A549 (cell line): ENCODE measurements at regions not wholly inside any gene's neighbourhood (a gene's known extent, or its start where the extent isn't known, plus 50 kb on each side); places are given as distances from the start of the nearest gene placed in this dataset.
A peak's percentile ranks its signal among the peaks of the same experiment; 100 is the strongest.

Experiments used
- ATAC-seq, 2 experiments: fragments of 200-7000 bp in 1 of 2; fragments of >200 bp in 1 of 2; cut with Nextera tagmentation in 1 of 2; cut with Tn5 transposase in 1 of 2; 3 replicates each; pipeline versions ENCODE4 v1.8.0 to v1.9.1; 2018 to 2020; ENCODE audit warnings: mild to moderate bottlenecking in 1 of 2, moderate library complexity in 1 of 2
- CTCF ChIA-PET: fragments of 300-600 bp; sonication (Branson Sonifier 250); formaldehyde crosslinking; extraction: SDS; loops from one replicate; lab custom pipeline; 2021; ENCODE audit warnings: antibody characterized with exemption, inconsistent platforms; lab: Yijun Ruan, JAX
- POLR2A ChIA-PET: fragments of 350-600 bp; formaldehyde crosslinking; extraction: SDS; loops from one replicate; lab custom pipeline; 2021; ENCODE audit warnings: antibody characterized with exemption, inconsistent platforms; lab: Yijun Ruan, JAX
- DNase-seq, 2 experiments: peaks; one replicate each; pipeline versions ENCODE4 v3.0.0 to v3.0.0-alpha.2; 2011 to 2016; ENCODE audit warnings: low read depth in 1 of 2, low spot score in 1 of 2
- FAIRE-seq: peaks from 2 replicates; lab custom pipeline; 2011; peaks lifted over from hg19 to GRCh38; lab: Jason Lieb, UNC
- H3K27ac ChIP-seq, 2 experiments: fragments of >200 bp; sonication (Bioruptor Twin); formaldehyde crosslinking; 3 replicates each; pipeline ENCODE4 v1.5.1; 2016 to 2017
- H3K4me1 ChIP-seq: fragments of >200 bp; sonication (Bioruptor Twin); formaldehyde crosslinking; 3 replicates; pipeline ENCODE4 v1.6.1; 2016
- H3K4me2 ChIP-seq: fragments of >200 bp; sonication (Bioruptor Twin); formaldehyde crosslinking; 3 replicates; pipeline ENCODE4 v1.6.1; 2016
- H3K4me3 ChIP-seq: fragments of >200 bp; sonication (Bioruptor Twin); formaldehyde crosslinking; 3 replicates; pipeline ENCODE4 v1.5.1; 2016
- H3K9me3 ChIP-seq: fragments of >200 bp; sonication (Bioruptor Twin); formaldehyde crosslinking; 3 replicates; pipeline ENCODE4 v1.6.1; 2016
- CHD2 ChIP-seq: fragments of 150-350 bp; IDR thresholded peaks from 2 replicates; pipeline ENCODE4 v1.6.1; 2014; ENCODE audit warnings: low read length; ENCODE audit not compliant: partially characterized antibody
- EHF ChIP-seq: fragments of 250-450 bp; sonication (Bioruptor Pico); IDR thresholded peaks from 2 replicates; pipeline ENCODE4 v1.5.0; 2020; ENCODE audit warnings: mild to moderate bottlenecking
- ELK1 ChIP-seq: fragments of 150-350 bp; IDR thresholded peaks from 2 replicates; pipeline ENCODE4 v1.6.1; 2014; ENCODE audit warnings: low read depth, mild to moderate bottlenecking, low read length
- ESRRA ChIP-seq: fragments of 150-350 bp; IDR thresholded peaks from 2 replicates; pipeline ENCODE4 v1.6.1; 2014; ENCODE audit warnings: mild to moderate bottlenecking, low read length, borderline replicate concordance
- JUN ChIP-seq, 2 experiments: fragments of >200 bp; sonication (Bioruptor Twin); formaldehyde crosslinking; IDR thresholded peaks; 2 replicates in 1 of 2; 3 replicates in 1 of 2; pipeline ENCODE4 v1.6.1; 2016 to 2017
- KDM5A ChIP-seq: fragments of 200-600 bp; sonication (generic); IDR thresholded peaks from 2 replicates; pipeline ENCODE4 v1.6.1; 2016; ENCODE audit warnings: antibody characterized with exemption, mild to moderate bottlenecking
- MAFK ChIP-seq: fragments of 450-650 bp; IDR thresholded peaks from 2 replicates; pipeline ENCODE4 v1.6.1; 2014; ENCODE audit not compliant: partially characterized antibody
- NFE2L2 ChIP-seq: fragments of 150-350 bp; conservative IDR thresholded peaks from 2 replicates; pipeline ENCODE4 v1.6.1; 2014; ENCODE audit warnings: low read length
- POLR2A ChIP-seq: IDR thresholded peaks from 2 replicates; pipeline ENCODE4 v1.6.1; 2012; ENCODE audit warnings: mild to moderate bottlenecking, low read length
- RAD21 ChIP-seq, 2 experiments: fragments of >200 bp in 1 of 2; sonication (Bioruptor Twin) in 1 of 2; formaldehyde crosslinking in 1 of 2; IDR thresholded peaks in 1 of 2; conservative IDR thresholded peaks in 1 of 2; 2 replicates in 1 of 2; 3 replicates in 1 of 2; pipeline ENCODE4 v1.6.1; 2012 to 2018; ENCODE audit warnings: inconsistent platforms in 1 of 2
- RARB ChIP-seq: fragments of 250-450 bp; sonication (Bioruptor Pico); IDR thresholded peaks from 2 replicates; pipeline ENCODE4 v1.8.0; 2021; ENCODE audit warnings: mild to moderate bottlenecking, moderate library complexity
- RFX5 ChIP-seq: fragments of 450-650 bp; IDR thresholded peaks from 2 replicates; pipeline ENCODE4 v1.7.1; 2014; ENCODE audit warnings: antibody characterized with exemption, mild to moderate bottlenecking, moderate library complexity
- WGBS: methylation state at CpG from one replicate; pipeline ENCODE4 v1.1.6; 2017; ENCODE audit errors: missing lambda C conversion rate; 5-methylcytosine and 5-hydroxymethylcytosine counted together
- TF ChIP-seq, protein P1 (sequence below): IDR thresholded peaks from 2 replicates; pipeline ENCODE4 v1.6.1; 2012; ENCODE audit warnings: low read depth, borderline replicate concordance
- TF ChIP-seq, protein P2 (sequence below): IDR thresholded peaks from 2 replicates; pipeline ENCODE4 v1.6.1; 2012
- TF ChIP-seq, protein P3 (sequence below): fragments of >200 bp; sonication (Bioruptor Twin); formaldehyde crosslinking; IDR thresholded peaks from 2 replicates; pipeline ENCODE4 v1.6.1; 2016
- TF ChIP-seq, protein P4 (sequence below): fragments of 200-600 bp; sonication (generic); IDR thresholded peaks from 2 replicates; pipeline ENCODE4 v1.6.1; 2016; ENCODE audit warnings: antibody characterized with exemption, mild to moderate bottlenecking, moderate library complexity

DNA sequence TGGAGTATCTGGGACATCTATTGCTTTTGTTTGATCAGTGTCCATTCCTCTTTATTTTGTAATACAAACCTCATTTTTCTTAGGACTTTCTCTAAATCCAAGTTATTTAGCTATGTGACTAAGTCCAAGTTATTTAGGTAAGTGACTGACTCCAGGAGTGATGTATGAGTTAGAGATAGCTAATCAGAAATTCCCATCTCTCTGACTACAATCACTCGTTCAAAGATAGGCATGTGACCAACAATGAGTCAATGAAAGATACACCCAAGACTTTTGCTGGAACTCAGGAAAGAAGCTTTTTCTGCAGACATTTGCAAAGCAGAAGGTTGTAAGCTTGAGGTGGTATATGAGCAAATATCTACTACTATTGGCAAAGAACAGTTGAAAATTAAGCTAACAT, 72.5 kb upstream of the KCNIP4 start:
- Histone ChIP-seq H3K4me3 (no peak overlapping the region), H3K4me1 (no peaks in the 10 kb centered on the region), H3K27ac (no peak overlapping the region), H3K9me3 (no peaks in the 10 kb centered on the region), H3K4me2 (no peak overlapping the region)
- TF ChIP-seq RARB (CRISPR knock-in tag) (no peak), EHF (CRISPR knock-in tag) (no peak), ELK1 (no peak), NFE2L2 (no peak)
- TF ChIP-seq, protein P1, sequence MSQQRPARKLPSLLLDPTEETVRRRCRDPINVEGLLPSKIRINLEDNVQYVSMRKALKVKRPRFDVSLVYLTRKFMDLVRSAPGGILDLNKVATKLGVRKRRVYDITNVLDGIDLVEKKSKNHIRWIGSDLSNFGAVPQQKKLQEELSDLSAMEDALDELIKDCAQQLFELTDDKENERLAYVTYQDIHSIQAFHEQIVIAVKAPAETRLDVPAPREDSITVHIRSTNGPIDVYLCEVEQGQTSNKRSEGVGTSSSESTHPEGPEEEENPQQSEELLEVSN = no peak
- TF ChIP-seq, protein P2, sequence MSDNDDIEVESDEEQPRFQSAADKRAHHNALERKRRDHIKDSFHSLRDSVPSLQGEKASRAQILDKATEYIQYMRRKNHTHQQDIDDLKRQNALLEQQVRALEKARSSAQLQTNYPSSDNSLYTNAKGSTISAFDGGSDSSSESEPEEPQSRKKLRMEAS = no peak
- TF ChIP-seq, protein P3, sequence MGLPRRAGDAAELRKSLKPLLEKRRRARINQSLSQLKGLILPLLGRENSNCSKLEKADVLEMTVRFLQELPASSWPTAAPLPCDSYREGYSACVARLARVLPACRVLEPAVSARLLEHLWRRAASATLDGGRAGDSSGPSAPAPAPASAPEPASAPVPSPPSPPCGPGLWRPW = no peak
- CTCF ChIA-PET = interaction anchor here (0.9 to 1.1 kb wide), 2 partner anchors 16 to 231 kb away, joined by 3 to 4 read pairs; no protein-coding TSS in a partner anchor
- FAIRE-seq (no peak), DNase-seq (no peak), ATAC-seq (no peak)
- WGBS = 0% methylated on average over 1 of the region's 1 CpG
- POLR2A ChIA-PET = no interaction called here

DNA sequence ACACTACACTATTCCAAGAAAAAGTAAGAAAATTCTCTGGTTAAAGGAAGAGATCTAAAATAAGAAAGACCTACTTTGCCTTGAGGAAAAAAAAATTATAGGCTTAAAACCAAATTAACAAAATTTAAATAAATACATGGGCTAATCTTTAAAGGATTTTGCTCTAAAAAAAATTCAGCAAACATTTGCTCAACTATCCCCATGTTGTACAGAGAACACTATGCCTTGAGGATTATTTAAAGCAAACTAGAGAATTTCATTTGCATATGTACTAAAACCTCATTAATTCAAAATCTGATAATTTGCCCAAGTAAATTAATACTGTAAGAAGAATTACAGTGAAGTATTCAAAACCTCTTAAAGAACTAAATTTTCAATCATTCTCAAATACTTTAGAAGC, 71.6 kb upstream of the KCNIP4 start:
- POLR2A ChIA-PET = no interaction called here
- ATAC-seq (no peak), DNase-seq (no peak), FAIRE-seq (no peak)
- CTCF ChIA-PET = no interaction called here
- TF ChIP-seq KDM5A (no peak), JUN (IDR thresholded peaks at IDR 0.05) (no peak)
- no peak overlapping the region for H3K4me3 ChIP-seq
- no peaks in the 10 kb centered on the region for H3K9me3 ChIP-seq
- no peaks in the 10 kb centered on the region for H3K4me1 ChIP-seq
- no peak overlapping the region for H3K27ac ChIP-seq
- H3K4me2 ChIP-seq = no peak overlapping the region

DNA sequence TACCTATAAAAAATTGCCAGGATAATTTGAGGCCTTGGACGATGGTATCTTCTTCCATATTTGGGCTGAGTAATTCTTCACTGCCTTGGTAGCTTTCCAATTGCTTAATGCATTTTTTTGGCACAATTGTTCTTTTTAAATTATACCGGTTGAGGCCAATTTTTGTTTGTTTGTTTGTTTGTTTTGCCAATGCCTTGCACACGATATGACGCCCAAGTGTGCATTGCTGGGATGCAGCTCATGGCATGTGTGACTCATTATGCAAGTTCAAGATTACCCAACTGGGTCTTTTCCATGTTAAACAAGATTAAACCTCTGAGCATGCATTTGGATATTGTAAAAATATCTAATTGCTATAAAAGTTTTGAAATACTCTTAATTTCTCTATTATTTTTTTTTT, 71.1 kb upstream of the KCNIP4 start:
- FAIRE-seq = no peak

GRCh38 chr4:22014222-22014741, 65.7 kb upstream of the KCNIP4 start:
- Histone ChIP-seq H3K9me3 (no peaks in the 10 kb centered on the region), H3K4me1 (no peaks in the 10 kb centered on the region), H3K4me2 (no peak overlapping the region), H3K4me3 (no peak overlapping the region), H3K27ac (no peak overlapping the region)
- CTCF ChIA-PET = no interaction called here
- 4% methylated on average over 3 of the region's 3 CpGs for WGBS
- POLR2A ChIA-PET = no interaction called here
- ATAC-seq (no peak), FAIRE-seq (no peak), DNase-seq (no peak)
- peak; percentile 45 for TF ChIP-seq MAFK
- no peak for TF ChIP-seq CHD2
- TF ChIP-seq POLR2A = no peak

More for the DNA sequence above, 71.1 kb upstream of the KCNIP4 start:
- Histone ChIP-seq H3K4me1 (no peaks in the 10 kb centered on the region), H3K4me3 (no peak overlapping the region), H3K27ac (no peak overlapping the region), H3K9me3 (no peaks in the 10 kb centered on the region), H3K4me2 (no peak overlapping the region)
- no peak for ATAC-seq
- POLR2A ChIA-PET = no interaction called here
- CTCF ChIA-PET = no interaction called here
- 5% methylated on average over 4 of the region's 4 CpGs for WGBS
- TF ChIP-seq RARB (CRISPR knock-in tag) = no peak
- no peak for TF ChIP-seq RAD21 (conservative IDR thresholded peaks at IDR 0.05 in 1 of 2, IDR thresholded peaks at IDR 0.05 in 1 of 2)
- TF ChIP-seq ESRRA = no peak
- TF ChIP-seq, protein P4, sequence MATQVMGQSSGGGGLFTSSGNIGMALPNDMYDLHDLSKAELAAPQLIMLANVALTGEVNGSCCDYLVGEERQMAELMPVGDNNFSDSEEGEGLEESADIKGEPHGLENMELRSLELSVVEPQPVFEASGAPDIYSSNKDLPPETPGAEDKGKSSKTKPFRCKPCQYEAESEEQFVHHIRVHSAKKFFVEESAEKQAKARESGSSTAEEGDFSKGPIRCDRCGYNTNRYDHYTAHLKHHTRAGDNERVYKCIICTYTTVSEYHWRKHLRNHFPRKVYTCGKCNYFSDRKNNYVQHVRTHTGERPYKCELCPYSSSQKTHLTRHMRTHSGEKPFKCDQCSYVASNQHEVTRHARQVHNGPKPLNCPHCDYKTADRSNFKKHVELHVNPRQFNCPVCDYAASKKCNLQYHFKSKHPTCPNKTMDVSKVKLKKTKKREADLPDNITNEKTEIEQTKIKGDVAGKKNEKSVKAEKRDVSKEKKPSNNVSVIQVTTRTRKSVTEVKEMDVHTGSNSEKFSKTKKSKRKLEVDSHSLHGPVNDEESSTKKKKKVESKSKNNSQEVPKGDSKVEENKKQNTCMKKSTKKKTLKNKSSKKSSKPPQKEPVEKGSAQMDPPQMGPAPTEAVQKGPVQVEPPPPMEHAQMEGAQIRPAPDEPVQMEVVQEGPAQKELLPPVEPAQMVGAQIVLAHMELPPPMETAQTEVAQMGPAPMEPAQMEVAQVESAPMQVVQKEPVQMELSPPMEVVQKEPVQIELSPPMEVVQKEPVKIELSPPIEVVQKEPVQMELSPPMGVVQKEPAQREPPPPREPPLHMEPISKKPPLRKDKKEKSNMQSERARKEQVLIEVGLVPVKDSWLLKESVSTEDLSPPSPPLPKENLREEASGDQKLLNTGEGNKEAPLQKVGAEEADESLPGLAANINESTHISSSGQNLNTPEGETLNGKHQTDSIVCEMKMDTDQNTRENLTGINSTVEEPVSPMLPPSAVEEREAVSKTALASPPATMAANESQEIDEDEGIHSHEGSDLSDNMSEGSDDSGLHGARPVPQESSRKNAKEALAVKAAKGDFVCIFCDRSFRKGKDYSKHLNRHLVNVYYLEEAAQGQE = no peak
- TF ChIP-seq RFX5 = no peak
- no peak for DNase-seq
